H9 (cell line): ENCODE measurements at regions not wholly inside any gene's neighbourhood (a gene's known extent, or its start where the extent isn't known, plus 50 kb on each side); places are given as distances from the start of the nearest gene placed in this dataset.

ENCODE experiments used
- DNase-seq: peaks from one replicate; pipeline ENCODE4 v3.0.0-alpha.2; 2017
- H2AFZ ChIP-seq: one replicate; pipeline ENCODE4 v1.6.1; 2013; ENCODE audit warnings: mild to moderate bottlenecking, low read length, control low read depth, moderate library complexity
- H2AK5ac ChIP-seq: 2 replicates; pipeline ENCODE4 v1.6.1; 2013; ENCODE audit warnings: low read length, control low read depth, mixed read lengths; ENCODE audit not compliant: insufficient read length
- H2BK120ac ChIP-seq: one replicate; pipeline ENCODE4 v1.6.1; 2013; ENCODE audit warnings: low read depth, mild to moderate bottlenecking, low read length, control low read depth, inconsistent platforms; ENCODE audit not compliant: poor library complexity, severe bottlenecking
- H2BK12ac ChIP-seq: 2 replicates; pipeline ENCODE4 v1.6.1; 2013; ENCODE audit warnings: low read length, control low read depth, mixed read lengths, low read depth; ENCODE audit not compliant: insufficient read length
- H2BK15ac ChIP-seq: 2 replicates; pipeline ENCODE4 v1.6.1; 2013; ENCODE audit warnings: low read depth, low read length, control low read depth
- H2BK20ac ChIP-seq: one replicate; pipeline ENCODE4 v1.6.1; 2013; ENCODE audit warnings: low read depth, mild to moderate bottlenecking, low read length, control low read depth, inconsistent platforms; ENCODE audit not compliant: poor library complexity, severe bottlenecking
- H2BK5ac ChIP-seq: 2 replicates; pipeline ENCODE4 v1.6.1; 2013; ENCODE audit warnings: low read length, control low read depth, mixed read lengths; ENCODE audit not compliant: insufficient read length
- H3K14ac ChIP-seq: 2 replicates; pipeline ENCODE4 v1.6.1; 2013; ENCODE audit warnings: low read length, control low read depth; ENCODE audit not compliant: insufficient read depth
- H3K18ac ChIP-seq: 2 replicates; pipeline ENCODE4 v1.6.1; 2013; ENCODE audit warnings: low read depth, mild to moderate bottlenecking, mixed read lengths, low read length, control low read depth; ENCODE audit not compliant: insufficient read length
- H3K23ac ChIP-seq: 2 replicates; pipeline ENCODE4 v1.6.1; 2013; ENCODE audit warnings: low read length, control low read depth, mixed read lengths, low read depth; ENCODE audit not compliant: insufficient read length
- H3K23me2 ChIP-seq: 2 replicates; pipeline ENCODE4 v1.6.1; 2013; ENCODE audit warnings: low read depth, mild to moderate bottlenecking, mixed read lengths, low read length, control low read depth; ENCODE audit not compliant: insufficient read length, poor library complexity, severe bottlenecking
- H3K27ac ChIP-seq: 2 replicates; pipeline ENCODE4 v1.5.1; 2013; ENCODE audit warnings: low read length, control low read depth, mixed read lengths, low read depth; ENCODE audit not compliant: insufficient read length
- H3K27me3 ChIP-seq: 2 replicates; pipeline ENCODE4 v1.6.1; 2013; ENCODE audit warnings: low read length, control low read depth, inconsistent platforms; ENCODE audit not compliant: insufficient read depth
- H3K4ac ChIP-seq: 2 replicates; pipeline ENCODE4 v1.6.1; 2013; ENCODE audit warnings: low read depth, mild to moderate bottlenecking, control low read depth, inconsistent platforms, low read length, moderate library complexity
- H3K4me1 ChIP-seq: 2 replicates; pipeline ENCODE4 v1.6.1; 2013; ENCODE audit warnings: low read length, control low read depth, inconsistent platforms; ENCODE audit not compliant: insufficient read depth
- H3K4me2 ChIP-seq: 2 replicates; pipeline ENCODE4 v1.6.1; 2013; ENCODE audit warnings: low read length, control low read depth, mixed read lengths; ENCODE audit not compliant: insufficient read length, insufficient read depth
- H3K56ac ChIP-seq: 2 replicates; pipeline ENCODE4 v1.6.1; 2013; ENCODE audit warnings: low read depth, mild to moderate bottlenecking, mixed read lengths, low read length, control low read depth; ENCODE audit not compliant: insufficient read length
- H3K79me1 ChIP-seq: 2 replicates; pipeline ENCODE4 v1.6.1; 2013; ENCODE audit warnings: low read depth, mild to moderate bottlenecking, moderate library complexity, low read length, control low read depth, inconsistent platforms; ENCODE audit not compliant: insufficient read depth, poor library complexity, severe bottlenecking
- H3K79me2 ChIP-seq: 2 replicates; pipeline ENCODE4 v1.6.1; 2013; ENCODE audit warnings: low read length, control low read depth, inconsistent platforms; ENCODE audit not compliant: insufficient read depth
- H3K9ac ChIP-seq: 2 replicates; pipeline ENCODE4 v1.6.1; 2013; ENCODE audit warnings: low read length, control low read depth, mixed read lengths; ENCODE audit not compliant: insufficient read length; ENCODE audit errors: extremely low read depth
- H3K9me3 ChIP-seq: one replicate; pipeline ENCODE4 v1.6.1; 2013; ENCODE audit warnings: low read depth, low read length, inconsistent platforms; ENCODE audit not compliant: control insufficient read depth
- H3T11ph ChIP-seq: one replicate; pipeline ENCODE4 v1.6.1; 2013; ENCODE audit warnings: mild to moderate bottlenecking, low read length, control low read depth, inconsistent platforms
- H4K20me1 ChIP-seq: one replicate; pipeline ENCODE4 v1.6.1; 2013; ENCODE audit not compliant: control insufficient read depth, insufficient read length, insufficient read depth
- H4K5ac ChIP-seq: 2 replicates; pipeline ENCODE4 v1.6.1; 2013; ENCODE audit warnings: low read depth, mild to moderate bottlenecking, mixed read lengths, low read length, control low read depth; ENCODE audit not compliant: insufficient read length
- H4K8ac ChIP-seq: replicated peaks from 2 replicates; pipeline ENCODE4 v1.6.1; 2013; ENCODE audit warnings: low read length, control low read depth, mixed read lengths, low read depth; ENCODE audit not compliant: insufficient read length
- H4K91ac ChIP-seq: 2 replicates; pipeline ENCODE4 v1.6.1; 2013; ENCODE audit warnings: low read depth, mild to moderate bottlenecking, moderate library complexity, mixed read lengths, low read length, control low read depth; ENCODE audit not compliant: insufficient read length
- H3K27ac Mint-ChIP-seq, 3 experiments: 2 replicates in 2 of 3; 3 replicates in 1 of 3; pipeline ENCODE4 v1.8.0; 2020 to 2021; ENCODE audit warnings: mixed read lengths in 3 of 3, mild to moderate bottlenecking in 1 of 3, moderate library complexity in 1 of 3
- H3K27me3 Mint-ChIP-seq: 2 replicates; pipeline ENCODE4 v1.8.0; 2021; ENCODE audit warnings: low read depth, mild to moderate bottlenecking, moderate library complexity, mixed read lengths
- H3K36me3 Mint-ChIP-seq, 3 experiments: 2 replicates in 2 of 3; 3 replicates in 1 of 3; pipeline ENCODE4 v1.8.0; 2020 to 2021; ENCODE audit warnings: low read depth in 3 of 3, mixed read lengths in 3 of 3; ENCODE audit not compliant: insufficient read depth in 1 of 3
- H3K4me1 Mint-ChIP-seq, 2 experiments: 2 replicates each; pipeline ENCODE4 v1.8.0; 2020; ENCODE audit warnings: mixed read lengths in 2 of 2
- H3K4me3 Mint-ChIP-seq, 2 experiments: 2 replicates in 1 of 2; 3 replicates in 1 of 2; pipeline ENCODE4 v1.8.0; 2020 to 2021; ENCODE audit warnings: mild to moderate bottlenecking in 2 of 2, mixed read lengths in 2 of 2, moderate library complexity in 1 of 2
- H3K9me3 Mint-ChIP-seq, 2 experiments: 2 replicates in 1 of 2; 3 replicates in 1 of 2; pipeline ENCODE4 v1.8.0; 2020; ENCODE audit warnings: mild to moderate bottlenecking in 2 of 2, mixed read lengths in 2 of 2, moderate library complexity in 1 of 2
- CTCF ChIP-seq: fragments of 200-600 bp; sonication (generic); conservative IDR thresholded peaks from 3 replicates; pipeline ENCODE4 v1.8.0; 2021; ENCODE audit warnings: antibody characterized with exemption, mild to moderate bottlenecking
- WGBS: extraction: QIAGEN DNeasy Blood & Tissue Kit; methylation state at CpG from one replicate; pipeline ENCODE4 v1.1.7; 2013; ENCODE audit warnings: missing lambda C conversion rate, low lambda C conversion rate, mixed read lengths; ENCODE audit not compliant: insufficient read length; ENCODE audit errors: extremely low coverage; 5-methylcytosine and 5-hydroxymethylcytosine counted together

GRCh38 chr12:43655586-43655985, 103.0 kb downstream of the PUS7L start:
- Histone ChIP-seq H3K23ac (no peak overlapping the region), H4K91ac (no peak overlapping the region), H3K4me1 (no peaks in the 10 kb centered on the region), H3K23me2 (no peaks in the 10 kb centered on the region), H2BK20ac (no peak overlapping the region), H4K20me1 (no peaks in the 10 kb centered on the region), H2BK5ac (no peak overlapping the region), H3K4me2 (no peak overlapping the region), H3K14ac (no peak overlapping the region), H2BK15ac (no peak overlapping the region), H2BK120ac (no peak overlapping the region), H3K4ac (no peak overlapping the region), H4K5ac (no peak overlapping the region), H3K18ac (no peak overlapping the region), H3K56ac (no peak overlapping the region), H3K79me1 (no peaks in the 10 kb centered on the region), H2AK5ac (no peak overlapping the region), H2BK12ac (no peak overlapping the region), H2AFZ (no peak overlapping the region), H3K27ac (no peak overlapping the region), H3K27me3 (no peaks in the 10 kb centered on the region), H3K9ac (no peak overlapping the region), H3K9me3 (no peaks in the 10 kb centered on the region), H4K8ac (no peak overlapping the region), H3K79me2 (no peaks in the 10 kb centered on the region), H3T11ph (no peak overlapping the region)
- Mint-ChIP-seq H3K4me1 (no peaks in the 10 kb centered on the region), H3K27me3 (no peaks in the 10 kb centered on the region), H3K36me3 (no peaks in the 10 kb centered on the region), H3K27ac (no peak overlapping the region), H3K9me3 (no peaks in the 10 kb centered on the region), H3K4me3 (no peak overlapping the region)
- WGBS = no CpG with 5 or more reads among the region's 1 CpG
- no peak for DNase-seq
- no peak for TF ChIP-seq CTCF
